MCF 10A (cell line): ENCODE measurements at regions not wholly inside any gene's neighbourhood (a gene's known extent, or its start where the extent isn't known, plus 50 kb on each side); places are given as distances from the start of the nearest gene placed in this dataset.

Experiments used
- BruUV-seq: library from RNA; stranded (reverse); fragments of 400-500 nt; replicated peaks from 2 replicates; lab custom pipeline; 2021; lab: Mats Ljungman, UMichigan
- CTCF ChIA-PET: fragments of 300-600 bp; sonication (Branson Sonifier 250); formaldehyde crosslinking; extraction: SDS; loops from one replicate; lab custom pipeline; 2021; ENCODE audit warnings: antibody characterized with exemption, inconsistent platforms; lab: Yijun Ruan, JAX
- POLR2A ChIA-PET: fragments of 300-600, 350-650 bp; sonication (Branson Sonifier 250); formaldehyde crosslinking; extraction: SDS; loops from one replicate; lab custom pipeline; 2020; ENCODE audit warnings: antibody characterized with exemption, inconsistent platforms; lab: Yijun Ruan, JAX
- DNase-seq: peaks from one replicate; pipeline ENCODE4 v3.0.0-alpha.2; 2018; ENCODE audit not compliant: unreplicated experiment
- H3K27ac Mint-ChIP-seq: one replicate; pipeline ENCODE4 v1.8.0; 2022; ENCODE audit warnings: mild to moderate bottlenecking, low read depth, mixed read lengths; ENCODE audit not compliant: unreplicated experiment
- H3K27me3 Mint-ChIP-seq: one replicate; pipeline ENCODE4 v1.8.0; 2022; ENCODE audit warnings: mixed read lengths; ENCODE audit not compliant: insufficient read depth, unreplicated experiment
- H3K36me3 Mint-ChIP-seq: one replicate; pipeline ENCODE4 v1.8.0; 2022; ENCODE audit warnings: mild to moderate bottlenecking, moderate library complexity, mixed read lengths; ENCODE audit not compliant: insufficient read depth, unreplicated experiment
- H3K4me1 Mint-ChIP-seq: one replicate; pipeline ENCODE4 v1.8.0; 2022; ENCODE audit warnings: mixed read lengths; ENCODE audit not compliant: insufficient read depth, unreplicated experiment
- H3K4me3 Mint-ChIP-seq: one replicate; pipeline ENCODE4 v1.8.0; 2022; ENCODE audit warnings: mild to moderate bottlenecking, moderate library complexity, mixed read lengths; ENCODE audit not compliant: unreplicated experiment
- H3K9me3 Mint-ChIP-seq: one replicate; pipeline ENCODE4 v1.8.0; 2022; ENCODE audit warnings: mixed read lengths; ENCODE audit not compliant: unreplicated experiment
- CTCF ChIP-seq: fragments of 200-600 bp; IDR thresholded peaks from one replicate; pipeline ENCODE4 v1.8.0; 2022; ENCODE audit warnings: antibody characterized with exemption, mild to moderate bottlenecking; ENCODE audit not compliant: unreplicated experiment
- intact Hi-C: fragments of 100-400 bp; cut with micrococcal nuclease; formaldehyde crosslinking; loops from 2 replicates; pipeline ENCODE4 v1.14.1; 2022

DNA sequence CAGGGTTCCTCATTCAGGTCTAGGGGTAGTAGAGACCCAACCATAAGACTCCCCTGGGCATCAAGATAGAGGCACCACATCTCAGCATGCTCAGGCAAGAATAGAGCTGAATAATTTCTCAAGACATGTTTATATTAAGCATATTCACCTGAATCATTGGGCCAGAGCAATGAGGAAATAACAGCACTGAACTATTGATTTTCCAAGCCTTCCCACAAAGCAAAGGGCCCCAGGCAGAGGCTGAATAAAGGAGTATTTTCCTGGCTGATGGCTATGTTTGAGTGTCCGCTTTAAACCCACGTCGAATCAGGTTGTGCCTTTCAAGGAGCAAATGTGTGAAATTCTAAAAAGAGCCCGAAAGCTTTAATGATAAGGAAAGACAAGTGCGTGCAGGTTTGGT is 129.2 kb downstream of the HSD17B3 start:
- no TSS peak for BruUV-seq
- CTCF ChIA-PET, result no interaction called here
- no peak for DNase-seq
- Mint-ChIP-seq H3K4me1 (no peaks in the 10 kb centered on the region), H3K27me3 (peaks cover 35% of the 10 kb centered on the region), H3K27ac (no peak overlapping the region), H3K4me3 (no peak overlapping the region), H3K36me3 (no peaks in the 10 kb centered on the region), H3K9me3 (no peaks in the 10 kb centered on the region)
- intact Hi-C loops, result no loop called here
- POLR2A ChIA-PET, result no interaction called here
- TF ChIP-seq CTCF, result no peak

DNA sequence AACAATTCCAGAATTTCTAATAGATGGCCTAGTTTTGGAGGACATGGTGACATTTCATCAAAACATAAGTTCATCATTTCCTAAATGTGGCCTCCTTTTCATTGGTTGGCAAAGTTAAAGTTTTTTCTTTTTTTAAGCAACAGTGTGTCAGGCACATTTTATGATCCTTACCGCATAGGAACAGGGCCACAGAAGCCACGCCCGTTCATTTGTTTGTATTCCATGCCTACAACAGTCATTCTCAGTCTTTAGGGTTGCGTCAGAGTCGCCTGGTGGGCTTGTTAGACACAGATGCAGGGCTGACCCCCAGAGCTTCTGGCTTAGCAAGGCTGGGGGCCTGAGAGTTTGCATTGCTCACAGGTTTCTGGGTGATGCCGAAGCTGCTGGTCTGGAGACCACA is 130.2 kb downstream of the HSD17B3 start:
- intact Hi-C loops, result no loop called here
- CTCF ChIA-PET, result no interaction called here
- H3K4me3 Mint-ChIP-seq, result no peak overlapping the region
- no peak overlapping the region for H3K27ac Mint-ChIP-seq
- TF ChIP-seq CTCF, result no peak
- no peaks in the 10 kb centered on the region for H3K4me1 Mint-ChIP-seq
- POLR2A ChIA-PET, result no interaction called here
- no peaks in the 10 kb centered on the region for H3K36me3 Mint-ChIP-seq
- peaks cover 33% of the 10 kb centered on the region for H3K27me3 Mint-ChIP-seq
- BruUV-seq, result no TSS peak
- DNase-seq, result no peak
- no peaks in the 10 kb centered on the region for H3K9me3 Mint-ChIP-seq

DNA sequence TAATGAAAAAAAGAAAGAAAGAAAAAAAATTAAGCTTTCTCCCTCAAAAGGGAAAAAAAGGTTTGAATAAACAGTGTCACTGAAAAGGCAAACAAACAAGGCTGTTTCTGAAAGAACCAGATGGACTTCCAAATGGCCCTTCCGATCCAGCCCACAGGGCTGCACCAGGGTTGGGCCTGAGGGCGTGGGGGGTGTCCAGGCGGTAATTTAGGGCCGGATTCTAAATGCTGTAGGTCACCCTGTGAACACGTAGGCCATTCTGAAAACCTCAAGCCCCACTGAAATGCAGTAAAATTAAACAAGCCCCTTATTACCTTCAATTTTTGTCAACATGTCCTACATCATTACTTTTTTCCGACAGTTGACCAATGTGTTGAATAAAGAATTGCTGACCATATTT is 132.1 kb downstream of the HSD17B3 start:
- intact Hi-C loops, result no loop called here
- no TSS peak for BruUV-seq
- no peaks in the 10 kb centered on the region for H3K4me1 Mint-ChIP-seq
- peaks cover 25% of the 10 kb centered on the region for H3K27me3 Mint-ChIP-seq
- no peak for TF ChIP-seq CTCF
- CTCF ChIA-PET, result interaction anchor here (0.6 kb wide), 2 partner anchors 39 to 604 kb away, joined by 3 read pairs; no protein-coding TSS in a partner anchor
- H3K4me3 Mint-ChIP-seq, result no peak overlapping the region
- no peaks in the 10 kb centered on the region for H3K36me3 Mint-ChIP-seq
- no peaks in the 10 kb centered on the region for H3K9me3 Mint-ChIP-seq
- DNase-seq, result no peak
- H3K27ac Mint-ChIP-seq, result no peak overlapping the region
- POLR2A ChIA-PET, result interaction anchor here (0.7 kb wide), 1 partner anchor 29 kb away, joined by 3 read pairs; no protein-coding TSS in a partner anchor

- H3K4me3 Mint-ChIP-seq, result no peak overlapping the region
- H3K4me1 Mint-ChIP-seq, result no peaks in the 10 kb centered on the region
- intact Hi-C loops, result no loop called here
- peak; percentile 21 for DNase-seq
- H3K36me3 Mint-ChIP-seq, result no peaks in the 10 kb centered on the region
- BruUV-seq, result no TSS peak
- TF ChIP-seq CTCF, result no peak
- H3K27ac Mint-ChIP-seq, result no peak overlapping the region
- CTCF ChIA-PET, result interaction anchor here (0.6 kb wide), 2 partner anchors 39 to 604 kb away, joined by 3 read pairs; no protein-coding TSS in a partner anchor
- POLR2A ChIA-PET, result no interaction called here
- H3K9me3 Mint-ChIP-seq, result no peaks in the 10 kb centered on the region
- H3K27me3 Mint-ChIP-seq, result peaks cover 21% of the 10 kb centered on the region
Observed at GRCh38 chr9:96169484-96169883, 132.5 kb downstream of the HSD17B3 start.
